Immature natural killer cell (primary cell): ENCODE measurements at regions not wholly inside any gene's neighbourhood (a gene's known extent, or its start where the extent isn't known, plus 50 kb on each side); places are given as distances from the start of the nearest gene placed in this dataset.

Source experiments
- DNase-seq, 3 donors: peaks; one replicate each; pipeline ENCODE4 v3.0.0; 2022; ENCODE audit warnings: mixed read lengths in 1 of 3
- H3K27ac Mint-ChIP-seq, 6 donors: one replicate each; pipeline ENCODE4 v1.8.0; 2020; ENCODE audit warnings: mixed read lengths in 6 of 6, mild to moderate bottlenecking in 5 of 6, inconsistent platforms in 4 of 6, moderate library complexity in 3 of 6
- H3K27me3 Mint-ChIP-seq, 3 donors: one replicate each; pipeline ENCODE4 v1.8.0; 2020 to 2021; ENCODE audit warnings: low read depth in 3 of 3, mild to moderate bottlenecking in 3 of 3, mixed read lengths in 3 of 3, moderate library complexity in 3 of 3, inconsistent platforms in 1 of 3
- H3K36me3 Mint-ChIP-seq, 3 donors: one replicate each; pipeline ENCODE4 v1.8.0; 2020; ENCODE audit warnings: mixed read lengths in 3 of 3, inconsistent platforms in 2 of 3, mild to moderate bottlenecking in 2 of 3
- H3K4me1 Mint-ChIP-seq, 2 donors: one replicate each; pipeline ENCODE4 v1.8.0; 2020; ENCODE audit warnings: inconsistent platforms in 2 of 2, mild to moderate bottlenecking in 2 of 2, mixed read lengths in 2 of 2, moderate library complexity in 1 of 2
- H3K4me3 Mint-ChIP-seq, 5 donors: one replicate each; pipeline ENCODE4 v1.8.0; 2020; ENCODE audit warnings: mild to moderate bottlenecking in 5 of 5, mixed read lengths in 5 of 5, inconsistent platforms in 3 of 5, moderate library complexity in 3 of 5
- H3K9me3 Mint-ChIP-seq, 6 donors: one replicate each; pipeline ENCODE4 v1.8.0; 2020; ENCODE audit warnings: mild to moderate bottlenecking in 6 of 6, mixed read lengths in 6 of 6, inconsistent platforms in 4 of 6, moderate library complexity in 3 of 6

- H3K27me3 Mint-ChIP-seq: peaks cover 0 to 1% (median 0%) of the 10 kb centered on the region in 3 donors
Observed at GRCh38 chr5:27311544-27311943, 273.2 kb upstream of the CDH9 start.

DNA sequence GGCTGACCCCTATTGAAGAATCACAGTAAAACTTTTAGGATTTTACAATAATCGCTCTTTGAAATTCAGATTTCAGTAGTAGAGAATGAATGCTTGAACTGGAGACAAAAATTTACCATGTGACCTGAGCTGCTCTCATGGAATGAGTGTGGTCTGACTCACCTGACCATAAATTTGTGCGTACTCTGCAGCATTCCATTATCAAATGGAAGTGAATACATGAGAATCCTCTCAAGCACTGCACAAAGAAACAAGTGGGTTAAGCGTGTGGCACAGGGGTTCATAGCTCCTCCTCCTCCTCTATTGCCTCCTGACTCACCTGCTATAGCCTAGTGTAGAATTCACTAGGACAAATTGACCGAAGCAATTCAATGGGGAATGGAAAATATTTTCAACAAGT is 269.8 kb upstream of the CDH9 start:
- Mint-ChIP-seq H3K9me3 (peaks cover 9 to 36% (median 18%) of the 10 kb centered on the region in 6 donors), H3K4me3 (no peak overlapping the region), H3K4me1 (no peaks in the 10 kb centered on the region), H3K27me3 (peaks cover 0 to 1% (median 0%) of the 10 kb centered on the region in 3 donors), H3K27ac (no peak overlapping the region), H3K36me3 (no peaks in the 10 kb centered on the region)
- DNase-seq: no peak

More at GRCh38 chr5:27311544-27311943, 273.2 kb upstream of the CDH9 start:
- Mint-ChIP-seq H3K27ac (no peak overlapping the region), H3K9me3 (peaks cover 9 to 45% (median 23%) of the 10 kb centered on the region in 6 donors), H3K4me3 (no peak overlapping the region), H3K36me3 (no peaks in the 10 kb centered on the region), H3K4me1 (no peaks in the 10 kb centered on the region)
- no peak for DNase-seq

- Mint-ChIP-seq H3K27ac (no peak overlapping the region), H3K9me3 (peaks cover 15 to 50% (median 29%) of the 10 kb centered on the region in 6 donors), H3K4me1 (no peaks in the 10 kb centered on the region), H3K27me3 (no peaks in the 10 kb centered on the region), H3K4me3 (no peak overlapping the region), H3K36me3 (no peaks in the 10 kb centered on the region)
- DNase-seq: no peak
Observed at GRCh38 chr5:27290172-27290571, 251.8 kb upstream of the CDH9 start.

DNA sequence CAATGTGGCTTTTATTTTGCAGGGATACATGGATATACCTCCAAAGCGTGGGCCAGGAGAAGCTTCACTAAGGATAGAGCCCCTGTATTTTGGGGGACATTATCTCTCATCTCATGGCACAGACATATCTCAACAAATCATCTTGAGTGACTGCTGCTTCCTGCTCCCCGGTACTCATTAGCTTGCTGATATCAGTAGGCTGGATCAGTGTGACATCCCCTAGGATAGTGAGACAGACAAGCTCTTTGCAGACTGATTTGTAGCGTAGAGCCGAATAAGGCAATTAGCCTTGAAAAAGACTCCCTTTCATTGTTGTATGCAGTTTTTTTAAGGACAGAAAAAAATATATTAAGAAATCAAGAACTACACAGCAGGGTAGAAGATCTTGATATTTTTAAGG is 237.7 kb upstream of the CDH9 start:
- Mint-ChIP-seq H3K27me3 (peaks cover 0 to 2% (median 0%) of the 10 kb centered on the region in 3 donors), H3K9me3 (peaks cover 9 to 60% (median 34%) of the 10 kb centered on the region in 6 donors), H3K36me3 (peaks cover 0 to 3% (median 0%) of the 10 kb centered on the region in 3 donors), H3K4me1 (no peaks in the 10 kb centered on the region), H3K4me3 (no peak overlapping the region), H3K27ac (no peak overlapping the region)
- no peak for DNase-seq

DNA sequence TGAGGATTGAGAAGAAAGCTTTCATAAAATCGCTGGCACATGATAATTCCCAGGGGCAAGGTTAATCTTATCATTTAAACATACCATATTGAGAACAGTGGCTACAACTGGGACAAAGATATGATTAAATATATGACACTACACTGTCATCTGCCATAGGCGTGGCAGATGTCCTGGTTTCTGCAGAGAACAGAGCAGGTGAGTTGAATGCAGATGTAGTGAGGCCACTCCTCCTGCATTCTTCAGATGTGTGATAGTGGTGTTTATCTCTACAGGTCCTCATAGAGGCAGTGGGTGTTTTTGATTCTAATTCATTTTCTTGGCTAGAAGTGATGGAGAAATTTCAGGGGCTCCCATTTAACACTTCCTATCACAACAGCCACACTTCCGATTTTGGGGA is 237.0 kb upstream of the CDH9 start:
- no peak overlapping the region for H3K4me3 Mint-ChIP-seq
- no peak for DNase-seq
- H3K27me3 Mint-ChIP-seq: peaks cover 0 to 1% (median 0%) of the 10 kb centered on the region in 3 donors
- peaks cover 9 to 60% (median 30%) of the 10 kb centered on the region in 6 donors for H3K9me3 Mint-ChIP-seq
- H3K36me3 Mint-ChIP-seq: peaks cover 0 to 3% (median 0%) of the 10 kb centered on the region in 3 donors
- H3K4me1 Mint-ChIP-seq: no peaks in the 10 kb centered on the region
- no peak overlapping the region for H3K27ac Mint-ChIP-seq

GRCh38 chr5:27269766-27270165 is 231.4 kb upstream of the CDH9 start:
- H3K4me1 Mint-ChIP-seq: no peaks in the 10 kb centered on the region

GRCh38 chr5:27267209-27267824 is 228.9 kb upstream of the CDH9 start:
- H3K36me3 Mint-ChIP-seq: peaks cover 0 to 2% (median 0%) of the 10 kb centered on the region in 3 donors
- no peaks in the 10 kb centered on the region for H3K4me1 Mint-ChIP-seq
- peaks cover 0 to 2% (median 0%) of the 10 kb centered on the region in 3 donors for H3K27me3 Mint-ChIP-seq
- no peak for DNase-seq
- no peak overlapping the region for H3K4me3 Mint-ChIP-seq
- no peak overlapping the region for H3K27ac Mint-ChIP-seq
- peaks cover 21 to 64% (median 36%) of the 10 kb centered on the region in 6 donors for H3K9me3 Mint-ChIP-seq

More at GRCh38 chr5:27269766-27270165, 231.4 kb upstream of the CDH9 start:
- no peak overlapping the region for H3K4me3 Mint-ChIP-seq
- peaks cover 0 to 2% (median 0%) of the 10 kb centered on the region in 3 donors for H3K36me3 Mint-ChIP-seq
- H3K27ac Mint-ChIP-seq: no peak overlapping the region
- no peak for DNase-seq
- peaks cover 15 to 61% (median 36%) of the 10 kb centered on the region in 6 donors for H3K9me3 Mint-ChIP-seq
- H3K27me3 Mint-ChIP-seq: peaks cover 0 to 2% (median 0%) of the 10 kb centered on the region in 3 donors

GRCh38 chr5:27266184-27266583 is 227.8 kb upstream of the CDH9 start:
- H3K27me3 Mint-ChIP-seq: peaks cover 0 to 2% (median 0%) of the 10 kb centered on the region in 3 donors

DNA sequence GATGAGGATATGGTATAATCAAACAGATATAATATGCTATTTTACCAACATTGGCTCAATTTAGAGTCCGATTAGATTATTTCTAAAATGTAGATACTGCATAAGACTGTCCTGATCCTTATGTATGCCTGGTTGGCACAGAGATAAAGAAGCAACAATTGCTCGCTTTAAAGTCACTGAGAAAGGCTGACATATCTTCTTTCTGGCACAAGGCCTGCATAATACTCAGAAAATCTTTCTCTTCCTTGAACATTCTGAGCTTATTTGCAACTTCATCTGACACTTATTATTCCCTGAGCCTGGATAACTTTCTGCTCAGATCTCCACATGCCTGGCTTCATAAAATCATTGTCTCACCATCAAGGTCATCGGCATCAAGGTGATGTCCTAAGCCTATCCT is 219.3 kb upstream of the CDH9 start:
- Mint-ChIP-seq H3K27me3 (no peaks in the 10 kb centered on the region), H3K27ac (no peak overlapping the region), H3K4me1 (no peaks in the 10 kb centered on the region), H3K9me3 (peaks cover 11 to 58% (median 41%) of the 10 kb centered on the region in 6 donors), H3K4me3 (no peak overlapping the region), H3K36me3 (no peaks in the 10 kb centered on the region)
- DNase-seq: no peak

More at GRCh38 chr5:27266184-27266583, 227.8 kb upstream of the CDH9 start:
- Mint-ChIP-seq H3K36me3 (peaks cover 0 to 2% (median 0%) of the 10 kb centered on the region in 3 donors), H3K4me1 (no peaks in the 10 kb centered on the region), H3K9me3 (peaks cover 21 to 64% (median 34%) of the 10 kb centered on the region in 6 donors), H3K27ac (no peak overlapping the region), H3K4me3 (no peak overlapping the region)
- DNase-seq: no peak

DNA sequence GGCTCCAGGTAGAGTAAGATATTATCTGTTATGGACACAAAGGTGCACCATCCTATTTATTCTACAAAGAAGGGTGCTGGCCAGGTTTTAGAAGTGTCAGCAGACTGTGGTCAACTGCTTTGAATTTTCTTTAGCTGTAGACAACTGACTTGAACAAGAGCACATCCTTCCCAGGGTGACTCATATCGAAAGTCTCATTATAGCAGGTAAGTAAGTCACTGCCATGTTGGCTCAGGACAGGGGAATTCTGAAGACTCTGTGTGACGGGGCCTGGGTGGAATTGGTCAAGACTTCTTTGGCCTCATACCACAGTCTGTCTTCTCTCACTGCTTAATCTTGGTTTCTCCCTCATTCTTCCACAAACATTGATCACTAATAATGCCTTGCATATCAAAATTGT is 214.5 kb upstream of the CDH9 start:
- H3K36me3 Mint-ChIP-seq: no peaks in the 10 kb centered on the region
- H3K27ac Mint-ChIP-seq: no peak overlapping the region
- H3K4me1 Mint-ChIP-seq: no peaks in the 10 kb centered on the region
- no peaks in the 10 kb centered on the region for H3K27me3 Mint-ChIP-seq
- H3K4me3 Mint-ChIP-seq: no peak overlapping the region
- no peak for DNase-seq
- peaks cover 2 to 36% (median 27%) of the 10 kb centered on the region in 6 donors for H3K9me3 Mint-ChIP-seq

DNA sequence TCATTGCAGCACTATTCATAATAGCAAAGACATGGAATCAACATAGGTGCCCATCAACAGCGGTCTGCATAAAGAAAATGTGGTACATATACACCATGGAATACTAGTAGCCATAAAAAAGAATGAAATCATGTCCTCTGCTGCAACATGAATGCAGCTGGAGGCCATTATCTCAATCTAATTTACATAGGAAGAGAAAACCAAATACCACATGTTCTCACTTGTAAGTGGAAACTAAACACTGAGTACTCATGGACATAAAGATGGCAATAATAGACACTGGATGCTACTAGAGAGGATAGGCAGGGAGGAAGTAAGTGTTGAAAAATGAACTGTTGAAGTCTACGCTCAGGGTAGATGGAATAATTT is 203.9 kb upstream of the CDH9 start:
- no peak overlapping the region for H3K4me3 Mint-ChIP-seq
- DNase-seq: no peak
- no peaks in the 10 kb centered on the region for H3K4me1 Mint-ChIP-seq
- H3K27me3 Mint-ChIP-seq: no peaks in the 10 kb centered on the region
- H3K9me3 Mint-ChIP-seq: peaks cover 7 to 51% (median 34%) of the 10 kb centered on the region in 6 donors
- H3K27ac Mint-ChIP-seq: no peak overlapping the region
- H3K36me3 Mint-ChIP-seq: peaks cover 0 to 4% (median 0%) of the 10 kb centered on the region in 3 donors

DNA sequence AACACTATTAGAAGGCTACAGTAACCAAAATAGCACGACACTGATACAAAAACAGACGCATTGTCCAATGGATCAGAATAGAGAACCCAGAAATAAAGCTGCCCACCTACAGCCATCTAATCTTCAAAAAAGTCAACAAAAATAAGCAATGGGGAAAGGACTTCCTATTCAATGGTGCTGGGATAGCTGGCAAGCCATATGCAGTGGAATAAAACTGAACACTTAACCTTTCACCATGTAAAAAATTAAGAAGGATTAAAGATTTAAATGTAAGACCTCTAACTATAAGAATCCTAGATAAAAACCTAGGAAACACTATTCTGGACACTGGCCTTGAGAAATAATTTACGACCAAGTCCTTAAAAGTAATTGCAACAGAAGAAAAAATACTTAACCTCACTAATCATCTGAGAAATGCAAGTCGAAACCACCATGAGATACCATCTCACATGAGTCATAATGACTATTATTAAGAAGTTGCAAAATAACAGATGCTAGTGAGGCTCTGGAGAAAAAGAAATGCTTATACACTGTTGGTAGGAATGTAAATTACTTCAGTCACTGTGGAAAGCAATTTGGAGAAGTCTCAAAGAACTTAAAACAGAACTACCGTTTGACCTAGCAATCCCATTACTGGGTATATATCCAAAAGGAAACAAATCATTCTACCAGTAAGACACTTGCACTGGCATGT is 203.3 kb upstream of the CDH9 start:
- no peak for DNase-seq
- H3K4me3 Mint-ChIP-seq: no peak overlapping the region
- no peak overlapping the region for H3K27ac Mint-ChIP-seq
- H3K9me3 Mint-ChIP-seq: peaks cover 8 to 49% (median 32%) of the 10 kb centered on the region in 6 donors
- peaks cover 0 to 4% (median 0%) of the 10 kb centered on the region in 3 donors for H3K36me3 Mint-ChIP-seq
- H3K4me1 Mint-ChIP-seq: no peaks in the 10 kb centered on the region
- no peaks in the 10 kb centered on the region for H3K27me3 Mint-ChIP-seq

GRCh38 chr5:27240791-27241190 is 202.4 kb upstream of the CDH9 start:
- Mint-ChIP-seq H3K27ac (no peak overlapping the region), H3K27me3 (no peaks in the 10 kb centered on the region), H3K4me3 (no peak overlapping the region), H3K36me3 (peaks cover 0 to 4% (median 0%) of the 10 kb centered on the region in 3 donors), H3K9me3 (peaks cover 8 to 55% (median 32%) of the 10 kb centered on the region in 6 donors), H3K4me1 (no peaks in the 10 kb centered on the region)
- no peak for DNase-seq

- Mint-ChIP-seq H3K27ac (no peak overlapping the region), H3K4me3 (no peak overlapping the region), H3K36me3 (peaks cover 0 to under 1% (median 0%) of the 10 kb centered on the region in 3 donors), H3K9me3 (peaks cover 10 to 68% (median 23%) of the 10 kb centered on the region in 6 donors), H3K27me3 (no peaks in the 10 kb centered on the region), H3K4me1 (no peaks in the 10 kb centered on the region)
- no peak for DNase-seq
Observed at GRCh38 chr5:27234916-27235315, 196.5 kb upstream of the CDH9 start.
